Activated naive CD4-positive, alpha-beta T cell treated with Interleukin-2 at 50 U/mL for 16 hours (primary cell): ENCODE measurements at regions not wholly inside any gene's neighbourhood (a gene's known extent, or its start where the extent isn't known, plus 50 kb on each side); places are given as distances from the start of the nearest gene placed in this dataset.

Experiments
- DNase-seq: peaks from one replicate; pipeline ENCODE4 v3.0.0-alpha.2; 2020

DNA sequence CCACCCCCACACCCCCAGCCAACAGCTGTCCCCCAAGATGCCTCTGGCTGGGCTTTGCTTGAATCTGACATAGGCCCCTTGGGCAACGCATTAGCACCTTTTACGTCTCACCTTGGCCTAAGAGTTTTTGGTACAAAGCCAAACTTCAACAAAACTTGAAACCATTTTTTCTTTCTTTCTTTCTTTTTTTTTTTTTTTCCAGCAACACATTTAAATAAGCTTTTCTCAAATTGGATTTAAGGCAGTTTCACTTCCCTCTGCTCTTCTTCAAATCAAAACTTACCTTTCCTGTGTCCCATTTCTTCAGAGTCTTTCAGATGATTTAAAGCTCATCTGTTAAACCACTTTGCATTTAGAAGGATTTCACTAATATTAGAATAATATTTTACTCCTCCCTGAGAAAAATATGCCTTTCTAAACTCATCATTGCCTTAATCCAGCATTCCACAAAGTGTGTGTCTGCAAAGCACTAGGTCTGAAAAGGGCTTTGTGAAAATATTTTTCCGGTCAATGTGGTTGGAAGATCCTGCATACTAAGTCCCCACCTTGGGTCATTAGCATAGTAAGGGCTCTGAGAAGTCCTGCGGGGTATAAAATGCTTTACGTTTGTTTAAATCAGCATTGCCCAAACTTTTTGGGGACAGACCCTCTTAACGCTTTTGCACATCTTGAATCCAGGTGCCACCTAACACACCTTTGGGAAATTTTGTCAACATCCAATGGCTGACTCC lies 217.0 kb downstream of the TLE3 start:
- DNase-seq, result no peak

- DNase-seq, result no peak
These were observed 216.4 kb downstream of the TLE3 start for GRCh38 chr15:69881302-69881670.

DNA sequence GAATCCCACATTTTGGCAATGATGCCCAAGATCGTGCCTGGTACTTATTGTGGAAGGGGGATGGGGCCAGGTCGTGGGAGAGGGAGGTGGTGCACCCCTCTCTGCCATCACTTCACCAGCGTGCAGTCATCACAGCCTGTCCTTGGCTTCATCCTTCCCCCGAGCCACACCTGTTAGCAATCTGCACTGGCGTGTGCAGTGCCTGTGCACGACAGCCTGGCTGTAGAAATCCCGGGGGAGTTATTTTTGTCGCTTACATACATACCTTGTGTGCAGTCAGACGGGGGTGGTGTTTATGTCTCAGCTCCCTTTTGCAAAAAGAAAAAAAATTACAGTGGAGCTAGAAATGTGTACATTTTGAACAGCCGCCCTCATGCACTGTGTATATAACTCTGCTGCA lies 216.0 kb downstream of the TLE3 start:
- no peak for DNase-seq

DNA sequence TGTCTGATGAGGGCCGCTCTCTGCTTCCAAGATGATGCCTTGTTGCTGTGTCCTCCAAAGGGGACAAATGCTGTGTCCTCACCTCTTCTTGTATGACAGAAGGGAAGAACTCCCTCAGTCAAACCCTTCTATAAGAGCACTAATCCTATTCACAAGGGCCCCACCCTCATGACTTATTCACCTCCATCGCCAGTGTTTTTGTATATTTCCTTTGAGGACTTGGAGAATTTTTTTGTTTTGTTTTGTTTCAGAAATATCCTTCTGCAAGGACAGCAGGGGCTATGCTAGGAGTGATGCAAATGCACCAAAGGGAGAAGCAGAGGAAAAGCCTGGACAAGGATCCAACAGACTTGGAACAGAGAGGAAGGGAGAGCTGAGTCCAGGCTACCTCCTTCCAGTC lies 214.4 kb downstream of the TLE3 start:
- no peak for DNase-seq

- no peak for DNase-seq
These were observed 212.4 kb downstream of the TLE3 start for GRCh38 chr15:69885173-69885955.

- no peak for DNase-seq
These were observed 210.7 kb downstream of the TLE3 start for GRCh38 chr15:69887009-69887408.

GRCh38 chr15:69887553-69887952 lies 210.2 kb downstream of the TLE3 start:
- no peak for DNase-seq

- no peak for DNase-seq
These were observed 209.3 kb downstream of the TLE3 start for GRCh38 chr15:69888406-69888805.

GRCh38 chr15:69891070-69891536 lies 206.6 kb downstream of the TLE3 start:
- no peak for DNase-seq

GRCh38 chr15:69891606-69892005 lies 206.1 kb downstream of the TLE3 start:
- DNase-seq, result no peak

DNA sequence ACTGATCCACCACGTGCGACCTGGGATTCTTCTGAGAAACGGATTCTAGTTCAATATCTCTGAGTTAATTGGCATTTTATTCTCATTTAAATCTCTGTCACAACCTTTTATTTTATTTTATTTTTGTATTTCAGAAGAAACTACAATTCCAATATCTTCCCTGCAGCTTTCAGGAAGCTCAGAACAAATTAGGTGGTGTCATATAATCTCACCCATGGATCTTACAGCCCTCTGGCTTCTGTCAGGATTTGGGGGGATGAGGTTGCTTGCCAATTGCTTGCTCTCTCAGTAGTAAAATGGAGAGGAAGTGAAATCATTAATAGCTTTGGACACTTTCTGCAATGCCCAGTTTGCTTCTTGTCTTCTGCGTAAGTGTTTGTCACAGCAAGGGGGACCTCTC lies 205.4 kb downstream of the TLE3 start:
- DNase-seq, result no peak

DNA sequence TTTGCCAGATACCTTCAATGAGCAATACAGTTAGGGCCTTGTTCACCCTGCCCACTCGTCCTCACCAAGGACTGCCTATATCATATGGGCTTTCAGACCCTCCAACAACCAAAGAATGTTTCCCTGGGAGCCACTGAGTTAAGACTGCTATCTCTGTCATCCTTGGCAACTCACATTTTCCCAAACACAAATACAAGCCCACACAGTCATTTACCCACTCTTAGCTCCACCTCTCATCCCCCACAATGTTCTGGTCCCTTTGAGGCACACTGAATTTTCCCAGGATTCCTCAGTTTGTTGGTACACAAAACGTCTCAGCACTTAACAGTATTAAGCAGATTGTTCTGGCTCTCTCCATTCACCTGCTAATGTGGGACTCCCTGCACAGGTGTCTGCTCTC lies 204.6 kb downstream of the TLE3 start:
- no peak for DNase-seq

- DNase-seq, result no peak
These were observed 203.9 kb downstream of the TLE3 start for GRCh38 chr15:69893863-69894262.

DNA sequence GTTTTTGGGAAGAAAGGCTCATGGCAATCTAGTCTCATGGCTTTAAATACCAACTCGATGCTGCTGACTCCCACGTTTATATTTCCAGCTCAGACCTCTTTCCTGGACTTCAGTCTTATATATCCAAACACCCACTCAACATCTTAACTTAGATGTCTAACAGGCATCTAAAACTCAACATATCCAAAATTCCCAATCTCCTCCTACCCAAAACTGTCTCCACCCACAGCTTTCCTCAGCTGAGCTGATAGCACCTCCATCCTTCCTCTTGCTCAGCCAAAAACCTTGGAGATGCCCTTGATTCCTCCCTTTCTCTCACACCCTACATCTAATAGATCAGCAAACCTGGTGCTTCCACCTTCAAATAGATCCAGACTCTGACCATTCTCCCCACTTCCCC lies 202.5 kb downstream of the TLE3 start:
- DNase-seq, result no peak

DNA sequence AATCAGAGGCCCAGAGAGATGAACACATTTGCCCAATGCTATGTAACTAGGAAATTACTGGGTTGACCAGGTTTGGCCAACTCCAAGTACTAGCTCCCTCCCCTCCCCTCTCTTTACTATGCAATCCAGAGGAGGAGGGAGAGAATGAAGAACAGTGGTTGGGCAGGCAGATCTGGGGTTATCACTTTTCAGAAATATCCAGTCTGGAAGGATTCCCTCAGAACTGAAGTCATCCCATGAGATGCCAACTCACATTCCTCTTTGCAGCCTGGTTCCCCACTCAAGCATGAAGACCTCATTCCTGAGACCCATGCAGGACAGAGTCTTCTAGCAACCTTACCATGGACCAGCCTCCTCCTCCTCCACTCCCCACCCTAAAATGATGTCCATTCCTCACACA lies 201.1 kb downstream of the TLE3 start:
- no peak for DNase-seq

- DNase-seq, result no peak
These were observed 200.7 kb downstream of the TLE3 start for GRCh38 chr15:69897061-69897460.

- DNase-seq, result no peak
These were observed 200.1 kb downstream of the TLE3 start for GRCh38 chr15:69897471-69898237.

DNA sequence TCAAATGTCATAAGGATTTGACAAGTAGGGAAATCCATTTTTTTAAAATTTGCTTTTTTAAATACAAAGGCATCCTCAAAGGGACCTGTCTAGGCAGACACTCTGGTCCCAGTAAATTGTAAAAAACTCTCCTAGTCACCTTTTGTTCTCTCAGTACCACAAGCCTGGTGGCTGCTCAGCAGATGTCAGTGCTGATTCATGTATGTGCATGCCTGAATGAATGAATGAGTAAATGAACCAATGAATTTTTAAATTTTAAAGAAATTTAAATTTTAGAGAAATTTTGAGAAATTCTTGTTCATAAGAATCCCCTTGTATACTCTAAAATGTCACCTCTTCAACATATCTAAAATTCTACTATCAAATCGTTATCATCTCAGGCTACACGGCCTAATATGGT lies 199.5 kb downstream of the TLE3 start:
- no peak for DNase-seq

DNA sequence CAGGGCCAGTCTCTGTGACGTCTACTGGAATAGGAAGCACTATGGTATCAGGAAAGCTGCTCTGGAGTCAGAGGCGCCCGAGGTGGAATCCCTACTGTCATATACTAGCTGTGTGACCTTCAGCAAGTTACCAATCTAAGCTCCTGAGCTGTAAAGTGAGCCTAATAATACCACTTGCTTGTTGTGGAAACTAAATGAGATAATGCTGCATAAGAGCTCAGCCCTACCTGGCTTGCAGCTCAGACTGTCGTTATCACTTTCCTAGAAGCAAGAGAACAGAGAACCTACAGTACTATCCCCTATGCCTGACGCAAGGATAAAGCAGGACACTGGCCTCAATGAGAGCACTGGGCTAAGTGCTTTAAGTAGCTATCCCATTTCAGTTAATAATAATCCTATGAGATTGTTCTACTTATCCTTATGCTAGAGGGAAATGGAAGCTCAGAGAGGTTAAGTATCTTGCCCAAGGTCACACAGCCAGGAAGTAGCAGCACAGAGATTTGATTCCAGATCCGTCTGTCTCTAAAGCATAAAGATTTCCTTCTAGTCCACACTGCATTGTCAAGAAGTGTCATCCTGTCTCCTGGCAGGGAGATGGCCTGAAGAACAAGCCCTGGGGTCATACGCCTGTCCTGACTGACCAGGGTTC lies 195.2 kb downstream of the TLE3 start:
- DNase-seq, result no peak

DNA sequence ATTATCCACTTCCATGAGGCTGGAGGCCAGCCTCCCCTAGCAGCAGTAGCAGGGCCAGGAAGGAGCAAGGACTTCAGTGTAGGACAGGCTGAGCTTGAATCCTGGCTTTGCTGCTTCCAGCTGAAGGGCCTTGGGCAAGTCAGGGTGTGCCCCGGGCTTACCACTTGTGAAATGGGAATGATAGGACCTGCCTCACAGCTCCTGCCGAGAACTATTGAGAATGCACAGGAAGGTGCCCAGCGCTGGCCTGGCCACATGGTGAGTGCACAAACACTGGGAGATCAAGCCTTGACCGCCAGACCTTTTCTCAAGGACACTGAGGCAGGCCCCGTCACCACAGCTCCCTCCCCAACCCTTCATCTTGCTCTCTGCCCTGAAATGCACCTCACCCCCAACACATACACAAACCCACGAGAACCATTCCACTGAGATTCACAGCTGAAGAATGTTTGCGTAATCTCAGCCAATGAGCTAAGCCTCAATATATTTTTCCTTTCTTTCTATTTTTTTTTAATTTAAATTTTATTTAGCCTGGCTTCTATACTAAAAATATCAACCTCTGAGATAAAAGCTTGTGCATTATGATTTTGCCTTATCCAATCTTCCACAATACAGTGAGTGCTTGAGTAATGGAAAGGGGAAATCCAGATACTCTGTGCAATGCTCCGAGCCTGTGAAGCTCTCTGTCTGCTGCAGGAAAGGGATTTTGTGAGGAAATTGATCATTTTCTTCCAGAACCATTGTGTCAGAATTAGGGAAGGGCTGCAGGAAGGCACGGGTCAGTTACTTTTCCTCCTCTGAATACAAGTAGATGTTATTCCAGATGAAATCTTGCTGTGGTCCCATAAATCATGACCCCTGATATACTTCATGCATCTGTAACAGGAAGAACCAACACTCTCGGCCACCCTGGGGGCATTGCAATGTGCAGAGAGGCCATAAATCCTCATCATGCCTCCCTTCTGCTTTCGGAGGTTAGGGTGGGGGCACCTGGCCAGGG lies 193.9 kb downstream of the TLE3 start:
- no peak for DNase-seq

GRCh38 chr15:69906256-69907185 lies 191.2 kb downstream of the TLE3 start:
- no peak for DNase-seq
